ENCODE measurements at regions not wholly inside any gene's neighbourhood (a gene's known extent, or its start where the extent isn't known, plus 50 kb on each side); places are given as distances from the start of the nearest gene placed in this dataset.

GRCh38 chr2:19536136-19536535, 177.7 kb upstream of the OSR1 start:
- Histone ChIP-seq H3K27ac (ENCODE audit: low read depth, low read length, poor library complexity, severe bottlenecking) (no peak overlapping the region), H3K9me2 (ENCODE audit: low read depth, low read length) (no peaks in the 10 kb centered on the region), H3F3A (ENCODE audit: insufficient read depth, low read length) (no peaks in the 10 kb centered on the region), H3K27me3 (ENCODE audit: insufficient read depth, low read length) (no peaks in the 10 kb centered on the region), H2AFZ (ENCODE audit: low read length) (no peak overlapping the region), H3K4me1 (ENCODE audit: insufficient read depth, low read length, severe bottlenecking) (no peaks in the 10 kb centered on the region), H3K4me3 (ENCODE audit: low read depth, low read length, poor library complexity, severe bottlenecking) (no peak overlapping the region), H3K36me3 (ENCODE audit: insufficient read depth, low read length) (no peaks in the 10 kb centered on the region), H3K9me3 (ENCODE audit: low read length) (no peaks in the 10 kb centered on the region), H4K20me1 (ENCODE audit: insufficient read depth, low read length) (no peaks in the 10 kb centered on the region), H3K9ac (ENCODE audit: low read length) (no peak overlapping the region), H3K4me2 (ENCODE audit: low read length) (no peak overlapping the region), H3K79me2 (ENCODE audit: insufficient read depth, low read length) (no peaks in the 10 kb centered on the region)
- TF ChIP-seq CTCF (IDR thresholded peaks at IDR 0.05; ENCODE audit: low read length) (no peak), EZH2 (IDR thresholded peaks at IDR 0.05; ENCODE audit: borderline replicate concordance, low read length) (no peak)

- H3K4me1 ChIP-seq (ENCODE audit: insufficient read depth, low read length, severe bottlenecking): no peaks in the 10 kb centered on the region
- no peak overlapping the region for H3K27ac ChIP-seq (ENCODE audit: low read depth, low read length, poor library complexity, severe bottlenecking)
- no peaks in the 10 kb centered on the region for H3K36me3 ChIP-seq (ENCODE audit: insufficient read depth, low read length)
- no peak overlapping the region for H3K4me3 ChIP-seq (ENCODE audit: low read depth, low read length, poor library complexity, severe bottlenecking)
- no peaks in the 10 kb centered on the region for H3K9me3 ChIP-seq (ENCODE audit: low read length)
- no peak overlapping the region for H2AFZ ChIP-seq (ENCODE audit: low read length)
- no peaks in the 10 kb centered on the region for H3K27me3 ChIP-seq (ENCODE audit: insufficient read depth, low read length)
- no peak for TF ChIP-seq EZH2 (IDR thresholded peaks at IDR 0.05; ENCODE audit: borderline replicate concordance, low read length)
- TF ChIP-seq CTCF (IDR thresholded peaks at IDR 0.05; ENCODE audit: low read length): no peak
- H3K4me2 ChIP-seq (ENCODE audit: low read length): no peak overlapping the region
- no peaks in the 10 kb centered on the region for H4K20me1 ChIP-seq (ENCODE audit: insufficient read depth, low read length)
- no peaks in the 10 kb centered on the region for H3K79me2 ChIP-seq (ENCODE audit: insufficient read depth, low read length)
- H3K9ac ChIP-seq (ENCODE audit: low read length): no peak overlapping the region
- H3F3A ChIP-seq (ENCODE audit: insufficient read depth, low read length): no peaks in the 10 kb centered on the region
- H3K9me2 ChIP-seq (ENCODE audit: low read depth, low read length): no peaks in the 10 kb centered on the region
These were observed 174.2 kb upstream of the OSR1 start for GRCh38 chr2:19532547-19533196.

- TF ChIP-seq CTCF (IDR thresholded peaks at IDR 0.05; ENCODE audit: low read length) (no peak), EZH2 (IDR thresholded peaks at IDR 0.05; ENCODE audit: borderline replicate concordance, low read length) (no peak)
- H3K79me2 ChIP-seq (ENCODE audit: insufficient read depth, low read length): no peaks in the 10 kb centered on the region
- no peak overlapping the region for H3K27ac ChIP-seq (ENCODE audit: low read depth, low read length, poor library complexity, severe bottlenecking)
- H4K20me1 ChIP-seq (ENCODE audit: insufficient read depth, low read length): no peaks in the 10 kb centered on the region
- H3K9me3 ChIP-seq (ENCODE audit: low read length): no peaks in the 10 kb centered on the region
- no peak overlapping the region for H3K4me2 ChIP-seq (ENCODE audit: low read length)
- H3F3A ChIP-seq (ENCODE audit: insufficient read depth, low read length): no peaks in the 10 kb centered on the region
- no peaks in the 10 kb centered on the region for H3K9me2 ChIP-seq (ENCODE audit: low read depth, low read length)
- no peak overlapping the region for H3K9ac ChIP-seq (ENCODE audit: low read length)
- no peaks in the 10 kb centered on the region for H3K4me1 ChIP-seq (ENCODE audit: insufficient read depth, low read length, severe bottlenecking)
- H3K36me3 ChIP-seq (ENCODE audit: insufficient read depth, low read length): no peaks in the 10 kb centered on the region
- no peak overlapping the region for H3K4me3 ChIP-seq (ENCODE audit: low read depth, low read length, poor library complexity, severe bottlenecking)
- no peaks in the 10 kb centered on the region for H3K27me3 ChIP-seq (ENCODE audit: insufficient read depth, low read length)
- no peak overlapping the region for H2AFZ ChIP-seq (ENCODE audit: low read length)
These were observed 171.3 kb upstream of the OSR1 start for GRCh38 chr2:19529677-19530076.

Measured in OCI-LY1 (cell line).